ENCODE measurements at regions not wholly inside any gene's neighbourhood (a gene's known extent, or its start where the extent isn't known, plus 50 kb on each side); places are given as distances from the start of the nearest gene placed in this dataset.

DNA sequence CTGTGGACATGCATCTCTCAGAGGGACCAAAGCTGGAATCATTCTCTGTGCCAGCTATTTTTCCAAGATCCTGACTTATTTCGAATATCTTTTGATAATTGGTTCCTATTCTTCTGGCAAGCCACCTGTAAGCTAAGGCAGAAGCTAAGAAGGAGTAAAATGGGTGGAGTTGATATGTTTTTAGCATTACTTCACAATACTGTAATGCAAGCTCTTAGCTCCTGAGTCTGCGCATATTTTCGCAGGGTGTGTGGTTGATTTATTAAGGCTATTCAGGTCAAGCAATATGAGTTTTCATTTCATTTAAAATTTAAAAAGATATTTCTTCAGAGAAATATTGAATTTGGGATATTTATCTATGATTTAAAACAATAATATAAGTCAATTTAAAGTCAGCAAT is 158.5 kb upstream of the ADAMTS16 start:
- Histone ChIP-seq H3K9ac (ENCODE audit: low read depth in 1 of 2, low read length in 2 of 2) (no peak overlapping the region), H3K4me1 (ENCODE audit: control insufficient read depth in 2 of 2, insufficient read depth in 2 of 2, low read length in 2 of 2) (no peaks in the 10 kb centered on the region), H3K27ac (ENCODE audit: low read depth in 2 of 2, low read length in 2 of 2) (no peak overlapping the region), H3K4me3 (ENCODE audit: low read length in 2 of 2) (no peak overlapping the region), H3K9me3 (ENCODE audit: control insufficient read depth in 2 of 2, low read length in 2 of 2) (no peaks in the 10 kb centered on the region), H3K36me3 (ENCODE audit: control insufficient read depth in 2 of 2, insufficient read depth in 2 of 2, low read length in 2 of 2) (no peaks in the 10 kb centered on the region), H3K27me3 (ENCODE audit: control insufficient read depth in 2 of 2, insufficient read depth in 2 of 2, low read length in 2 of 2) (no peaks in the 10 kb centered on the region)

GRCh38 chr5:4983701-4984100 is 156.4 kb upstream of the ADAMTS16 start:
- Histone ChIP-seq H3K27ac (ENCODE audit: low read depth in 2 of 2, low read length in 2 of 2) (no peak overlapping the region), H3K27me3 (ENCODE audit: control insufficient read depth in 2 of 2, insufficient read depth in 2 of 2, low read length in 2 of 2) (no peaks in the 10 kb centered on the region), H3K36me3 (ENCODE audit: control insufficient read depth in 2 of 2, insufficient read depth in 2 of 2, low read length in 2 of 2) (no peaks in the 10 kb centered on the region), H3K9ac (ENCODE audit: low read depth in 1 of 2, low read length in 2 of 2) (no peak overlapping the region), H3K4me3 (ENCODE audit: low read length in 2 of 2) (no peak overlapping the region), H3K9me3 (ENCODE audit: control insufficient read depth in 2 of 2, low read length in 2 of 2) (no peaks in the 10 kb centered on the region), H3K4me1 (ENCODE audit: control insufficient read depth in 2 of 2, insufficient read depth in 2 of 2, low read length in 2 of 2) (no peaks in the 10 kb centered on the region)

- Histone ChIP-seq H3K27ac (ENCODE audit: low read depth in 2 of 2, low read length in 2 of 2) (no peak overlapping the region), H3K4me3 (ENCODE audit: low read length in 2 of 2) (no peak overlapping the region), H3K27me3 (ENCODE audit: control insufficient read depth in 2 of 2, insufficient read depth in 2 of 2, low read length in 2 of 2) (no peaks in the 10 kb centered on the region), H3K4me1 (ENCODE audit: control insufficient read depth in 2 of 2, insufficient read depth in 2 of 2, low read length in 2 of 2) (no peaks in the 10 kb centered on the region), H3K9me3 (ENCODE audit: control insufficient read depth in 2 of 2, low read length in 2 of 2) (no peaks in the 10 kb centered on the region), H3K9ac (ENCODE audit: low read depth in 1 of 2, low read length in 2 of 2) (no peak overlapping the region), H3K36me3 (ENCODE audit: control insufficient read depth in 2 of 2, insufficient read depth in 2 of 2, low read length in 2 of 2) (no peaks in the 10 kb centered on the region)
Measured at GRCh38 chr5:4984461-4984860, 155.7 kb upstream of the ADAMTS16 start.

DNA sequence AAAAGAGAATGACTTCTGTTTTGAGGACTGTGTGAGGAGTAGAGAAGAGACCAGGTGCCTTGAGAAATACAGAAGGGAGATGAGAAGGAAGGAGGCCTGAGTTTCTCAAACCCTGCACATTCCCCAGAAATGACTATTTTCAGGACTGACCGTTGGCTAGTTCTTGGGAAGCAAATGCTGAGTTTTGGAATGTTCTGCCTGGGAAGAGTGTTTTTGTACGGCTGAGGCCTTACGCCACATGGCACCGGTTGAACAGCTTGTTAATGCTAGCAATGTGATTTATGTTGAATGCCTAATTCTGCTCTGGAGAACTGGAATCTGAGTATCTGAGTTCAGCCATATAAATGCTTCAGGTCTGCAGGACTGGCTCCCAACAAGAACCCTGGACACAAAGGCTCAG is 152.7 kb upstream of the ADAMTS16 start:
- Histone ChIP-seq H3K27ac (ENCODE audit: low read depth in 2 of 2, low read length in 2 of 2) (no peak overlapping the region), H3K27me3 (ENCODE audit: control insufficient read depth in 2 of 2, insufficient read depth in 2 of 2, low read length in 2 of 2) (no peaks in the 10 kb centered on the region), H3K36me3 (ENCODE audit: control insufficient read depth in 2 of 2, insufficient read depth in 2 of 2, low read length in 2 of 2) (no peaks in the 10 kb centered on the region), H3K4me1 (ENCODE audit: control insufficient read depth in 2 of 2, insufficient read depth in 2 of 2, low read length in 2 of 2) (no peaks in the 10 kb centered on the region), H3K4me3 (ENCODE audit: low read length in 2 of 2) (no peak overlapping the region), H3K9ac (ENCODE audit: low read depth in 1 of 2, low read length in 2 of 2) (no peak overlapping the region), H3K9me3 (ENCODE audit: control insufficient read depth in 2 of 2, low read length in 2 of 2) (no peaks in the 10 kb centered on the region)

- no peaks in the 10 kb centered on the region for H3K36me3 ChIP-seq (ENCODE audit: control insufficient read depth in 2 of 2, insufficient read depth in 2 of 2, low read length in 2 of 2)
- no peak overlapping the region for H3K9ac ChIP-seq (ENCODE audit: low read depth in 1 of 2, low read length in 2 of 2)
- H3K4me1 ChIP-seq (ENCODE audit: control insufficient read depth in 2 of 2, insufficient read depth in 2 of 2, low read length in 2 of 2): no peaks in the 10 kb centered on the region
- no peak overlapping the region for H3K27ac ChIP-seq (ENCODE audit: low read depth in 2 of 2, low read length in 2 of 2)
- no peaks in the 10 kb centered on the region for H3K27me3 ChIP-seq (ENCODE audit: control insufficient read depth in 2 of 2, insufficient read depth in 2 of 2, low read length in 2 of 2)
- no peak overlapping the region for H3K4me3 ChIP-seq (ENCODE audit: low read length in 2 of 2)
- H3K9me3 ChIP-seq (ENCODE audit: control insufficient read depth in 2 of 2, low read length in 2 of 2): no peaks in the 10 kb centered on the region
Measured at GRCh38 chr5:4989118-4989517, 151.0 kb upstream of the ADAMTS16 start.

GRCh38 chr5:4990017-4990416 is 150.1 kb upstream of the ADAMTS16 start:
- Histone ChIP-seq H3K27ac (ENCODE audit: low read depth in 2 of 2, low read length in 2 of 2) (no peak overlapping the region), H3K4me3 (ENCODE audit: low read length in 2 of 2) (no peak overlapping the region), H3K9me3 (ENCODE audit: control insufficient read depth in 2 of 2, low read length in 2 of 2) (no peaks in the 10 kb centered on the region), H3K27me3 (ENCODE audit: control insufficient read depth in 2 of 2, insufficient read depth in 2 of 2, low read length in 2 of 2) (no peaks in the 10 kb centered on the region), H3K4me1 (ENCODE audit: control insufficient read depth in 2 of 2, insufficient read depth in 2 of 2, low read length in 2 of 2) (no peaks in the 10 kb centered on the region), H3K36me3 (ENCODE audit: control insufficient read depth in 2 of 2, insufficient read depth in 2 of 2, low read length in 2 of 2) (no peaks in the 10 kb centered on the region), H3K9ac (ENCODE audit: low read depth in 1 of 2, low read length in 2 of 2) (no peak overlapping the region)

DNA sequence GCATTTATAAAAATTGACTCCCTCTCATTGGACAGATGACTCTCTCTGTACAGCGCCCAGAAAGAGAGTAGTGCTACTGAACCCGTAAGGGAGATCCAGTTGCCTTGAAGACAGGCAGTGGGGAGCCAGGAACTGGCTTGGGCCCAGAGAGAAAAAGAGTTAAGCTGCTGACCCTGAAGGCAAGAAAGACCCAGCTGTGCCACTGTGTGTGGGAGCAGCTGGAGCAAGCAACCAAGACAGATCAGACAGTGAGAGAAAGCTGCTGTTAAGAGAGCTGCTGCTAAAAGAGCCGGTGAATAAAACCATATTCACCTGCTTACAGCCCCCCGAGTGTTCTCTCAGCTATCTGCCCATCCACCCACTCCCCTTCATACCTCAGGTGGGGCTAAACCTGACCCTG is 149.7 kb upstream of the ADAMTS16 start:
- Histone ChIP-seq H3K9ac (ENCODE audit: low read depth in 1 of 2, low read length in 2 of 2) (no peak overlapping the region), H3K4me3 (ENCODE audit: low read length in 2 of 2) (no peak overlapping the region), H3K27me3 (ENCODE audit: control insufficient read depth in 2 of 2, insufficient read depth in 2 of 2, low read length in 2 of 2) (no peaks in the 10 kb centered on the region), H3K9me3 (ENCODE audit: control insufficient read depth in 2 of 2, low read length in 2 of 2) (no peaks in the 10 kb centered on the region), H3K36me3 (ENCODE audit: control insufficient read depth in 2 of 2, insufficient read depth in 2 of 2, low read length in 2 of 2) (no peaks in the 10 kb centered on the region), H3K27ac (ENCODE audit: low read depth in 2 of 2, low read length in 2 of 2) (no peak overlapping the region), H3K4me1 (ENCODE audit: control insufficient read depth in 2 of 2, insufficient read depth in 2 of 2, low read length in 2 of 2) (no peaks in the 10 kb centered on the region)

GRCh38 chr5:4991925-4992324 is 148.2 kb upstream of the ADAMTS16 start:
- no peak overlapping the region for H3K27ac ChIP-seq (ENCODE audit: low read depth in 2 of 2, low read length in 2 of 2)

DNA sequence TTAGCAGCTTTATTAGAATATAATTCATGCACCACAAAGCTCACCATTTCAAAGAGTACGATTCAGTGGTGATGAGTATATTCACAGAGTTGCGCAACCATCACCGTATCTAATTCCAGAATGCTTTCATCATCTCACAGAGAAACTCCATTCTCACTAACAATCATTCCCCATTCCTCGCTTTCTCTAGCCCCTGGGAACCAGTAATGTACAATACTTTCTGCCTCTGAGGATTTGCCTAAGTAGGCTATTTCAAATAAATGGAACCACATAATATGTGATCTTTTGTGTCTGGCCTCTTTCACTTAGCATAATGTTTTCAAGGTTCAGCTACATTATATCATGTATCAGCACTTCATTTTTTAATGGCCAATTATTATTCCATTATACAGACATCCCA is 145.1 kb upstream of the ADAMTS16 start:
- H3K27me3 ChIP-seq (ENCODE audit: control insufficient read depth in 2 of 2, insufficient read depth in 2 of 2, low read length in 2 of 2): no peaks in the 10 kb centered on the region
- no peaks in the 10 kb centered on the region for H3K4me1 ChIP-seq (ENCODE audit: control insufficient read depth in 2 of 2, insufficient read depth in 2 of 2, low read length in 2 of 2)
- no peaks in the 10 kb centered on the region for H3K36me3 ChIP-seq (ENCODE audit: control insufficient read depth in 2 of 2, insufficient read depth in 2 of 2, low read length in 2 of 2)
- H3K9ac ChIP-seq (ENCODE audit: low read depth in 1 of 2, low read length in 2 of 2): no peak overlapping the region
- H3K4me3 ChIP-seq (ENCODE audit: low read length in 2 of 2): no peak overlapping the region
- no peaks in the 10 kb centered on the region for H3K9me3 ChIP-seq (ENCODE audit: control insufficient read depth in 2 of 2, low read length in 2 of 2)
- no peak overlapping the region for H3K27ac ChIP-seq (ENCODE audit: low read depth in 2 of 2, low read length in 2 of 2)

More at GRCh38 chr5:4991925-4992324, 148.2 kb upstream of the ADAMTS16 start:
- no peaks in the 10 kb centered on the region for H3K4me1 ChIP-seq (ENCODE audit: control insufficient read depth in 2 of 2, insufficient read depth in 2 of 2, low read length in 2 of 2)
- no peaks in the 10 kb centered on the region for H3K27me3 ChIP-seq (ENCODE audit: control insufficient read depth in 2 of 2, insufficient read depth in 2 of 2, low read length in 2 of 2)
- no peak overlapping the region for H3K9ac ChIP-seq (ENCODE audit: low read depth in 1 of 2, low read length in 2 of 2)
- no peaks in the 10 kb centered on the region for H3K36me3 ChIP-seq (ENCODE audit: control insufficient read depth in 2 of 2, insufficient read depth in 2 of 2, low read length in 2 of 2)
- H3K9me3 ChIP-seq (ENCODE audit: control insufficient read depth in 2 of 2, low read length in 2 of 2): no peaks in the 10 kb centered on the region
- H3K4me3 ChIP-seq (ENCODE audit: low read length in 2 of 2): no peak overlapping the region

- Histone ChIP-seq H3K9me3 (ENCODE audit: control insufficient read depth in 2 of 2, low read length in 2 of 2) (no peaks in the 10 kb centered on the region), H3K4me3 (ENCODE audit: low read length in 2 of 2) (no peak overlapping the region), H3K9ac (ENCODE audit: low read depth in 1 of 2, low read length in 2 of 2) (no peak overlapping the region), H3K27me3 (ENCODE audit: control insufficient read depth in 2 of 2, insufficient read depth in 2 of 2, low read length in 2 of 2) (no peaks in the 10 kb centered on the region), H3K4me1 (ENCODE audit: control insufficient read depth in 2 of 2, insufficient read depth in 2 of 2, low read length in 2 of 2) (no peaks in the 10 kb centered on the region), H3K27ac (ENCODE audit: low read depth in 2 of 2, low read length in 2 of 2) (no peak overlapping the region), H3K36me3 (ENCODE audit: control insufficient read depth in 2 of 2, insufficient read depth in 2 of 2, low read length in 2 of 2) (no peaks in the 10 kb centered on the region)
Measured at GRCh38 chr5:5005353-5005752, 134.8 kb upstream of the ADAMTS16 start.

- H3K4me3 ChIP-seq (ENCODE audit: low read length in 2 of 2): no peak overlapping the region
- H3K9me3 ChIP-seq (ENCODE audit: control insufficient read depth in 2 of 2, low read length in 2 of 2): no peaks in the 10 kb centered on the region
- H3K27me3 ChIP-seq (ENCODE audit: control insufficient read depth in 2 of 2, insufficient read depth in 2 of 2, low read length in 2 of 2): no peaks in the 10 kb centered on the region
- H3K9ac ChIP-seq (ENCODE audit: low read depth in 1 of 2, low read length in 2 of 2): no peak overlapping the region
- H3K4me1 ChIP-seq (ENCODE audit: control insufficient read depth in 2 of 2, insufficient read depth in 2 of 2, low read length in 2 of 2): no peaks in the 10 kb centered on the region
- H3K36me3 ChIP-seq (ENCODE audit: control insufficient read depth in 2 of 2, insufficient read depth in 2 of 2, low read length in 2 of 2): no peaks in the 10 kb centered on the region
- H3K27ac ChIP-seq (ENCODE audit: low read depth in 2 of 2, low read length in 2 of 2): no peak overlapping the region
Measured at GRCh38 chr5:5006548-5006947, 133.6 kb upstream of the ADAMTS16 start.
